Duodenal mucosa (tissue), 2 donors: ENCODE measurements at regions not wholly inside any gene's neighbourhood (a gene's known extent, or its start where the extent isn't known, plus 50 kb on each side); places are given as distances from the start of the nearest gene placed in this dataset.
"Not testable (repeated sequence)": the region's sequence is repeated elsewhere in the genome, so short reads cannot be mapped to it uniquely, and the experiment has no call there.

ENCODE experiments used
- H3K27ac ChIP-seq: one replicate; pipeline ENCODE4 v1.7.0; 2013; ENCODE audit warnings: low read depth, low read length
- H3K27me3 ChIP-seq, 2 donors: one replicate each; pipeline ENCODE4 v1.7.0; 2013; ENCODE audit warnings: low read length in 2 of 2, control low read depth in 1 of 2; ENCODE audit not compliant: insufficient read depth in 2 of 2, control insufficient read depth in 1 of 2
- H3K36me3 ChIP-seq, 2 donors: one replicate each; pipeline ENCODE4 v1.7.0; 2013; ENCODE audit warnings: low read length in 2 of 2, control low read depth in 1 of 2; ENCODE audit not compliant: insufficient read depth in 2 of 2, control insufficient read depth in 1 of 2
- H3K4me1 ChIP-seq, 2 donors: one replicate each; pipeline ENCODE4 v1.7.0; 2013; ENCODE audit warnings: low read length in 2 of 2, control low read depth in 1 of 2; ENCODE audit not compliant: insufficient read depth in 2 of 2, control insufficient read depth in 1 of 2
- H3K4me3 ChIP-seq, 2 donors: one replicate each; pipeline ENCODE4 v1.7.0; 2013; ENCODE audit warnings: low read length in 2 of 2, low read depth in 1 of 2
- H3K9ac ChIP-seq, 2 donors: one replicate each; pipeline ENCODE4 v1.7.0; 2013; ENCODE audit warnings: low read length in 2 of 2, low read depth in 1 of 2
- H3K9me3 ChIP-seq, 2 donors: one replicate each; pipeline ENCODE4 v1.7.0; 2013; ENCODE audit warnings: low read length in 2 of 2, control low read depth in 1 of 2; ENCODE audit not compliant: control insufficient read depth in 1 of 2

GRCh38 chr10:57645108-57645507 lies 622.6 kb downstream of the IPMK start:
- H3K4me3 ChIP-seq, H3K36me3 ChIP-seq, H3K27me3 ChIP-seq, H3K9ac ChIP-seq, H3K4me1 ChIP-seq, H3K27ac ChIP-seq, H3K9me3 ChIP-seq: not testable (repeated sequence)

- H3K27ac ChIP-seq, result no peak overlapping the region
- no peaks in the 10 kb centered on the region for H3K4me1 ChIP-seq
- no peak overlapping the region for H3K9ac ChIP-seq
- no peak overlapping the region for H3K4me3 ChIP-seq
- no peaks in the 10 kb centered on the region for H3K27me3 ChIP-seq
- H3K9me3 ChIP-seq, result no peaks in the 10 kb centered on the region
- no peaks in the 10 kb centered on the region for H3K36me3 ChIP-seq
Observed at GRCh38 chr10:57638411-57638810, 629.3 kb downstream of the IPMK start.

GRCh38 chr10:57628592-57629284 lies 639.0 kb downstream of the IPMK start:
- Histone ChIP-seq H3K9ac (no peak overlapping the region), H3K27ac (no peak overlapping the region), H3K36me3 (no peaks in the 10 kb centered on the region), H3K4me1 (peaks cover 0 to 5% of the 10 kb centered on the region in 2 donors), H3K4me3 (no peak overlapping the region), H3K27me3 (no peaks in the 10 kb centered on the region), H3K9me3 (no peaks in the 10 kb centered on the region)

GRCh38 chr10:57627642-57628178 lies 640.0 kb downstream of the IPMK start:
- Histone ChIP-seq H3K27me3 (no peaks in the 10 kb centered on the region), H3K4me3 (no peak overlapping the region), H3K4me1 (peaks cover 0 to 5% of the 10 kb centered on the region in 2 donors), H3K36me3 (no peaks in the 10 kb centered on the region), H3K27ac (no peak overlapping the region), H3K9ac (no peak overlapping the region), H3K9me3 (no peaks in the 10 kb centered on the region)

- no peaks in the 10 kb centered on the region for H3K27me3 ChIP-seq
- no peak overlapping the region for H3K9ac ChIP-seq
- no peaks in the 10 kb centered on the region for H3K36me3 ChIP-seq
Observed at GRCh38 chr10:57624856-57625592, 642.7 kb downstream of the IPMK start.

GRCh38 chr10:57624066-57624465 lies 643.6 kb downstream of the IPMK start:
- Histone ChIP-seq H3K27ac (no peak overlapping the region), H3K9me3 (no peaks in the 10 kb centered on the region), H3K9ac (no peak overlapping the region), H3K4me1 (peaks cover 0 to 4% of the 10 kb centered on the region in 2 donors), H3K27me3 (no peaks in the 10 kb centered on the region), H3K36me3 (no peaks in the 10 kb centered on the region), H3K4me3 (no peak overlapping the region)

More at GRCh38 chr10:57624856-57625592, 642.7 kb downstream of the IPMK start:
- Histone ChIP-seq H3K9me3 (no peaks in the 10 kb centered on the region), H3K4me3 (no peak overlapping the region), H3K27ac (no peak overlapping the region), H3K4me1 (peaks cover 0 to 5% of the 10 kb centered on the region in 2 donors)

- Histone ChIP-seq H3K36me3 (no peaks in the 10 kb centered on the region), H3K4me3 (no peak overlapping the region), H3K9ac (no peak overlapping the region), H3K27ac (no peak overlapping the region), H3K4me1 (no peaks in the 10 kb centered on the region), H3K27me3 (no peaks in the 10 kb centered on the region), H3K9me3 (no peaks in the 10 kb centered on the region)
Observed at GRCh38 chr10:57621466-57621865, 646.2 kb downstream of the IPMK start.

- Histone ChIP-seq H3K4me3 (no peak overlapping the region), H3K9me3 (no peaks in the 10 kb centered on the region), H3K27ac (no peak overlapping the region), H3K9ac (no peak overlapping the region), H3K4me1 (no peaks in the 10 kb centered on the region), H3K36me3 (no peaks in the 10 kb centered on the region), H3K27me3 (no peaks in the 10 kb centered on the region)
Observed at GRCh38 chr10:57605948-57606485, 661.7 kb downstream of the IPMK start.

GRCh38 chr10:57599440-57599839 lies 668.3 kb downstream of the IPMK start:
- H3K9ac ChIP-seq, result no peak overlapping the region
- H3K27ac ChIP-seq, result no peak overlapping the region
- H3K36me3 ChIP-seq, result no peaks in the 10 kb centered on the region
- no peaks in the 10 kb centered on the region for H3K27me3 ChIP-seq
- H3K9me3 ChIP-seq, result no peaks in the 10 kb centered on the region
- no peaks in the 10 kb centered on the region for H3K4me1 ChIP-seq
- no peak overlapping the region for H3K4me3 ChIP-seq

GRCh38 chr10:57593983-57594573 lies 673.6 kb downstream of the IPMK start:
- Histone ChIP-seq H3K4me3 (no peak overlapping the region), H3K36me3 (no peaks in the 10 kb centered on the region), H3K9ac (no peak overlapping the region), H3K9me3 (no peaks in the 10 kb centered on the region), H3K27me3 (no peaks in the 10 kb centered on the region), H3K27ac (no peak overlapping the region), H3K4me1 (no peaks in the 10 kb centered on the region)
